ENCODE measurements at regions not wholly inside any gene's neighbourhood (a gene's known extent, or its start where the extent isn't known, plus 50 kb on each side); places are given as distances from the start of the nearest gene placed in this dataset.
"Not testable (repeated sequence)": the region's sequence is repeated elsewhere in the genome, so short reads cannot be mapped to it uniquely, and the experiment has no call there.

DNA sequence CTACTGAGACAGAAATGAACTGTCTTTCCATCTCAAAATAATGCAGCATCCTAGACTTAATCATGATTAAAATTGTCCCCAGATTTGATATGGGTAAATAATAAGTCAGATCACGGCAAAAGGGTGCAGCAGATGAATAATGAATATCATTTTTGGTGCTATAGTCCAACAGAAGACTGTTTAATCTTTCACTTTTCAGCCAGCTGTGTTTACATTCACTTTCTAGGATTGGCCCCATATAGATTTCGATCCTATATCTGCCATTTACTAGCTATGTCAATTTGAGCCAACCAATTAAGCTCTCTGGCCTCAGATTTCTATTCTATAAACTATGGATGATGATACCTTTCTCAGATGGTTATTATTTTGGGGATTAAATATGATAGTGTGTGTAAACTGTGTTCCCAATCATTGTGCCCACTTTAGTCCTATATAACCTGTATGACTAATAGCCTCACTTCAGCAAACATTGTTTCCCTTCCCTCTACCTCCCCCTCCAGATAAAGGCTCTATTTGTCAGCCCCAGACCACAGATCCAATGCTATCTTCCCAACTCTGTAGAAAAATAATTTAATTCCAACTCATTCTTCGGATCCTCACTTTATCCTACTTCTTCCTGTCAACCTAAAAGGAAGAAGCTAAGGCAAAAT, 53.6 kb upstream of the NT5E start:
- DNase-seq = no peak

DNA sequence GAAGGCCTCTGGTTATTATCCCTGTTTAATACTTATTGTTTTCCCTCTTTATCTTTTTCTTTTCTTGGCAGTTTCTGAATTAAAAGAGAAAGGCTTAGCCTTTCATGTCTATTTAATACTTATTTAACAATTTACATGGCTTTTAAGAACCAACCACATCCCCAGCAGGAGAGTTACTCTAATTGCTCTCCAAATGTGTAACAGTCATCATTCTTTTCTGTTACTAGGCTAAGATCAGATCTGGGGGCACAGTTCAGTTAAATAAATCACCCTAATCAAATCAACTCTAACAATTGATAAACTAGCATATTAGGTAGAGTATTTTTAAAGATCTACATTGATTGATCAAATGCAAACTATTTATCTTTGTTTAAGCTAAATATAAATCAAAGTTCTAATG, 54.1 kb upstream of the NT5E start:
- DNase-seq = no peak

DNA sequence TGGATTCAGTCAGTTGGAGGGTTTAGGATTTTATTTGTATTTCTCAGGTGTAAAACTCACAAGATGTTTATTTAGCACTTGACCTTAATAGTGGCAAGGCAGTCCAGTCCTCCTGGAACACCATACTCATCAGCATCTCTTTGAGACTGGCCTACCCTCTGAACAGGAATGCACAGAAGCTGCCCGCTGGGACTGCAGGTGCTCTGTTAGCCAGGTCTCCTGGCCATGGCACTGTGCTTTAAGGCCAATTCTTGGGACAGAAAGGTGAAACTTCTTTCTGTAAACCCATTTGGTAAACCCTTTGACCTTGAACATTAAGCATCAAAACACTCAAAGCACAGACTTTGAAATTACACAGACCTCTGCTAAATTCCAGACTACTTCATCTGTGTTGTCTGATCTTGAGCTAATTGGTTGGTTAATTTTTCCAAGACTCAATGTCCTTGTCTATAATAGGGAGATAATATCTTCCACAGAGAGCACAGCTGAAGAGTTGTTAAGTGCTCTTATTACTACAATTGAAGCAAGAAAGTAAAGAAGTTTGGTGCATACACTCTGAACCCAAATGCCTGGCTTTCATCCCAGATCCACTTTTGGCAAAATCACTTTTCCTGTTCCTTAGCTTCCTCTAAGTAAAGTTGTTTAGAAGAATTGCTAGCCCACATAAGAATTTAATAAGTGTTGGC, 54.9 kb upstream of the NT5E start:
- DNase-seq = no peak

DNA sequence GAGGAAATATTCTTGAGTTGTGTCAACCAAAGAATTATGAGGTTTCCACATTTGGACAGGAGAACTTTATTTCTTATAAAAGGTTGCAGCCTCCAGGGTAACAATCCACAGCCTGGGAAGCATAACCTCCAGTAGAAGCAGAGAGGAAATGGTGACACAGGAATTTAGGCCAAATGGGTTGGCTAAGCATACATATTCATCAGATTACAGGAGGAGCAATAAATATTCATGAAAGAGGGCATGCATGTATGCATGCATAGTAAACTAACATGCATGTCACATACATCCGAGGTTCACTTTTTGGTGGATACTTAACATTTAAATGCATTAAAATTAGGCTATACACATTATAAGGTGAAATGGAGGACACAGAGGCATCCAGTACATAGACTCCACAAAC, 55.7 kb upstream of the NT5E start:
- no peak for DNase-seq

DNA sequence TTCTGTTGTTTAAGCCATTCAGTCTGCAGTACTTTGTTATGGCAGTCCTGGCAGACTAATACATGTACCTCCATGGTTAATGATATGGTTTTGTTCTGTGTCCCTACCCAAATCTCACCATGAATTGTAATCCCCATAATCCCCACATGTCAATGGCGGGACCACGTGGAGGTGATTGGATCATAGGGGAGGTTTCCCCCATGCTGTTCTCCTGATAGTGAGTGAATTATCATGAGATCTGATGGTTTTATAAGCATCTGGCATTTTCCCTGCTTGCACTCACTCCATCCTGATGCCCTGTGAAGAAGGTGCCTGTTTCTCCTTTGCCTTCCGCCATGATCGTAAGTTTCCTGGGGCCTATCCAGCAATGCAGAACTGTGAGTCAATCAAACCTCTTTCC, 57.5 kb upstream of the NT5E start:
- no peak for DNase-seq

DNA sequence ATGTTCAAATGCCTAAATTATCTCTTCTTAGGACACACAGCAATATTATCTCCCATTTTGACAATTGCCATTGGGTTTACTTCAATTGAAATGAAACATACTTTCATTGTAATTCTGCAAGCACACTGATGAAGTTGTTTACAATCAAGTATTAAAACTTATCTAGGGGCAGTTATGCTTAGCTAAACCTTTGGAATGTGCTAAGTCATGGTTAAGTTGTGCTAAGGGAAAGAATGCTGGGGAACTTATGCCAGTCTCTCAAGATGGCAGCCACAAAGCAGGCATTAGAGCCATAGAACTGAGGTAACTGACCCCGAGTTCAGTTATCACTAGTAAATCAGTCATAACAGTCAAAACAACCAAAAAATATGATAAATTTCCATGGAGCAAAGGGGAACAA, 59.1 kb upstream of the NT5E start:
- no peak for DNase-seq

DNA sequence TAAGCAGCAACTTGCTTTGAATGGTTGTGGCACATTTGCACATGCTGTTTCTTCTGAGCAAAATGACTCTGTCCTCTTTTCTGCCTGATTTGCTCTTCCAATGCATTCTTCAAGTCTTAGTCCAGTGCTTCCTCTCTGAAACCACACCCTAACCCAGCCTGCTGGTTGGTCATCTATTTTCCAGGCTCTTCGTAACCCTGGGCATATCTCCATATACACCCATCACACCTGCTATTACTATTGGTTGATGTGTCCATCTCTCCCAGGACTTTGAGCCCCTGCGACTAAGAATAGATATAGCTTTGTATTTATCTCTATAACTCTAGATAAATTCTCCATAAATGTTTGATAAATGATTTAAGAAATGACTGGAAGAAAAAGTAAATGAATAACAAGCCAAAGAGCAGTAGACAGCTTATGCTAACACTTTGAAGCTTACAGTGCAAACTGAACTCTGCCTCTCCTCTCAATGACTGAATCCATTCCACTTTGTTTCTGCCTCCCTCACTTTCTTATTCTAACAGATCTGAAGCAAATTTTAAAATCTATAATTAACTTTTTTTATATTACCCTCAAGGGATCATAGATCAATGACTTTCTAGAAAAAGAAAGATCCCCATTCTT, 59.7 kb upstream of the NT5E start:
- DNase-seq = no peak

DNA sequence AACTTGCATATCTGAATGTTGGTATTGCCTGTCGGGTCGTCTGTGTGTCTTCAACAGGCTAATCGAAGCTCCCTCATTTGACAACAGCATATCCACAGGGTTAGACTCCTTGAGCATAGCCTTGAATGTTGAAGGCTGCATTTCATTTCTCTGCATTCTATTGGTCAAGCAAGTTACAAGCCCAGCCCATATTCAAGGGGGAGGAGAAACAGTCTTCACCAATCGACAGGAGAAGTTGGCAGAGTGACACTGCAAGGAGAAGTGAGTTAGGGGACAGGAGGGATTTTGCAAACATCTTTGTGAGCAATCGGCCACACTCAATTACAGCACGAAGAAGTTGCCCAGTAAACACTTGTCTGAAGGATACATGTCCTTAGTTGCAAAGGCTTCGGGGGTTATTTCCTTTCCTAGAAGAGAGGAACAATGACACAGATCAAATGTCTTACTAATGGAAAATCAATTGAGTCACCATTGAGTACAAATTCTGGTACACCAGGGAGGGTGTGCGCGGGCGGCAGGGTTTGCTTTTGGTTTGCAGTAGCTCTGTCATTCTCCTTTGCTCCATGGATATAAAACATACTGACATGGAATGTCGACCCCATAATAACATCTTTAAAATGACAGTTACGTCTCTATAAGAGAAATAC, 60.6 kb upstream of the NT5E start:
- peak; percentile 34 for DNase-seq

DNA sequence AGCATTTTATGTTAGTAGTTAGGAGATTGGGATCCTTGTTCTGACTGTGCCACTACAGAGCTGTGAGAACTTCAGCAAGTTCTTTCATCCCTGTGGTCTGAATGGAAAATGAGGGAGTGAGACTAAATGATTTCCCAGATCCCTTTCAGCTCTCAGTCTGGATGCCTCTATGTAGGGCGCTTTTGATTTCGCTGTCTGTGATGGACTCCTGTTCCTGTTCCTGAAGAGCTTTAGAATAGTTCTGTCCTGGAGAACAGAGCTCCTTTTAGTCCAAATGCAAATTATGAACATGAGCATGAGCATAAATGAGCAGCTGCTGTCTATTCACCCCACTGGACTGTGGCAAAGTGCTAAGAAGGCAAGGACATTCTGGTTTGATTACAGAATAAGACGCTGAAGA, 61.4 kb upstream of the NT5E start:
- DNase-seq = no peak

DNA sequence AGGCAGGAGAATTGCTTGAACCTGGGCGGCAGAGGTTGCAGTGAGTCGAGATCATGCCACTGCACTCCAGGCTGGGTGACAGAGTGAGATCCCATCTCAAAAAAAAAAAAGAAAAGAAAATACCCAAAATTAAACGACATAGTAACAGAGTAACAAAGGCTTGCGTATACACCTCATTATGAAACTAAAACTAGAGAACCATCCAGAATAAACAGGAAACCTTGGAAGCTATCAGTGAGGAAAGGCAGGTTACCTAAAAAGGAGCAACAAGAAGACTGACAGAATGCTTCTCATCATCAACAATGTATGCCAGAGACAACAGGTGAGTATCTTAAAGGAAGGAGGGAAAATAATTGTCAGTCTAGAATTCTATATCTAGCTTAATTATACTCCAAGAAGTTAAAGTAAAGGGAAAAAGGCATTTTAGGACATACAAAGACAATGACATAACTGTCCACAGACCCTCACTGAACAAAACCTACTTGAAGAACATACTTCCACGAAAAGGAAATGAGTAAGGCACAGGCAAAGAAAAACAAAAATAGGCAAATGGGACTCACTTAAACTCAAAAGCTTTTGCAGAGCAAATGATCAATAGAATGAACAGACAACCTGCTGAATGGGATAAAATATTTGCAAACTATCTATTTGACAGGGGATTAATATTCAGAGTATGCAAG, 64.1 kb upstream of the NT5E start:
- no peak for DNase-seq

DNA sequence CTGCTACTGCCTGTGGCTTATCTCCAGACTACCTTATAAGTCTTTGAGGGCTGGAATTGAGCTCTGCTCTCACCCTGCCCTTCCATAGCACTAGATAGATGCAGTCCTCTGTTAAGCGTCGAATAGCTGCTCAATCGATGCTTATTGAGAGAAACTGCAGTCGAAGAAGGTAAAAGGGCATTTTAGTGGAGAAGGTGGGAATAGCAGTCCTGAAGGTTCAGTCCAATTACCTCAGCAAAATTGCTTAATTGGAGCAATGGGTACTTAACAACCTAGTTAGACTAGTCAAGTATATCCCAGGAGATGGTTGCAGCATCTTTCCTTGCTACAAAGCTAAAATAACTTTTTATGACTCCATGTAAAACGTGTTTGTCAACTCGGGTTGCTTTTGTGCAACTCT, 66.8 kb upstream of the NT5E start:
- DNase-seq = no peak

DNA sequence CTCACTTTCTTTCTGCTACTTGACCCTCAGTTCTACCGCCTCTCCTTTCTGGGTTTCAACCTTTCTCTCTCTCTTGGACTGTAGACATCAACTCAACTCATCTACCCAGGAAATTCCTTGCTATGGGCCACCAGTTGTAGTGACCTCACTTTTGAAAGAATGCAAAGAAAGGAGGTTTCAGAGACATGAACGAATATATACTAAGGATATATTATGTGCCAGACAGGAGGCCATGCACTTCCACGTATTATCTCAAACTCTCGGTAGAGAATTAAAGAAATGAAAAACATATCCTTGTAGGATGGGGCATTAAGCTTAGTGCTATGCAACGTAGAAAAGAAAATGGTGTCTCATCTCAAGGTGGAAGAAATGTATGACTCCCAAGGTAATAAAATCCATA, 67.3 kb upstream of the NT5E start:
- DNase-seq = no peak

DNA sequence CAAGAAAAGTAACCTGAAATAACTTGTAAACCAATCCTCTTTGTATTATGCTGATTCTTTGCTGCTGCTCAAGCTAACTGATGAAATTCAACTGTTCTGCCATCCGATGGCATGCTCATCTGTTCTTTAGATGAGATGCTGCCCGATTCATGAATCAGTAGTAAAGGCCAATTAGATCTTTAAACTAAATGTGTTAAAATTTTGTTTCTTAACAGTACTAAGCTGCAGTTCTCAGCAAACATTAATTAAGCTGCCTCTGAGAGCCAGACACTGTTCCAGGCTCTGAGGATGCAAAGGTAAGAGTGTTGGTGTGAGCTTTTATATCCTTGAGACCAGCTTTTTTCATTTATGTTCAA, 77.0 kb upstream of the NT5E start:
- DNase-seq = no peak

DNA sequence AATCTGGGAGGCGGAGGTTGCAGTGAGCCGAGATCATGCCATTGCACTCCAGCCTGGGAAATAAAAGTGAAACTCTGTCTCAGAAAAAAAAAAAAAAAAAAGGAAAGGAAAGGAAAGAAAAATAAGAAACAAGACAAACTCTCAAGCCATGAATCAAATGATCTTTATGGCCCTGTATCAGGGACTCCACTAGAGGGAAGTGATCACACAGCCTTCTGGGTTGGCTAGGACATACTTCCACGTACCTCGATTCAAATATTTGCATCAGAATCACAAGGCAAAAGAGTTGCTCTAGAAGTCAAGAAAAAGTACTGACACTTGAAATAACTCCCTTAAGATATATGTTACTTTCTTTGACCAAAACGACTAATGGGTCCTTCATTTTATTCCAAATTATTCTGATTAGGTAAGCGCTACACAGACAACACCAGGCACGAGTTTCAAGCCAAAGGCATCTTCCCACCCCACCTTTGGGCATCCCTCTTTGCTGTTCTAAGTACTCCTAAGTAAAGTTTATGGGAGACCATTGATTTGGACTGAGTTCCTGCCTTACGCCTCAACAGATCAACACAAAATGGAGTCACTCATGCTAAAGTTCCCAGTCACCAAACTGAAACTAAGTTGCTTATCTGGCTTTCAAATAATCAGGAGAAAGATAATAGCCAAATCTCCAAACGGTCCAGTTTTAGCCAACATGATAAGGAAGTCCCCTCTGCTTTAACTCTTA, 77.5 kb upstream of the NT5E start:
- DNase-seq = no peak

DNA sequence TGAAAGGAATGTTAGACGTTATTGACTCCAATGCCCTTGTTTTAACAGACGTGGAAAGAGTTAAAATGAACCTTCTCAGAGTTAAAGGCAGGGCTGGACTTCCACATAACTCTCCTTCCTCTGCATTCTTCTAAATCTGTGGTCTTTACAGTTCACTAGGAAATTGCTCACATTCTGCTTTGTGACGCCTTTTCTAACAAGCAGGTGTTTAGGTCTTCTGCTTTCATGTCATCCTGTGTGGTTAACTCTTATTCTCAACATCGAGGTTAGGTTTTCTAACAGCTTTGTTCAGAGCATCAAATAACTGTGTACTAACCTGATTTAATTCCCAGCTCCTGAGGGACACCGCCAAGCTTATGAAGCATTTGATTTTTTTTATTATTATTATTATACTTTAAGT, 81.3 kb upstream of the NT5E start:
- DNase-seq = no peak

DNA sequence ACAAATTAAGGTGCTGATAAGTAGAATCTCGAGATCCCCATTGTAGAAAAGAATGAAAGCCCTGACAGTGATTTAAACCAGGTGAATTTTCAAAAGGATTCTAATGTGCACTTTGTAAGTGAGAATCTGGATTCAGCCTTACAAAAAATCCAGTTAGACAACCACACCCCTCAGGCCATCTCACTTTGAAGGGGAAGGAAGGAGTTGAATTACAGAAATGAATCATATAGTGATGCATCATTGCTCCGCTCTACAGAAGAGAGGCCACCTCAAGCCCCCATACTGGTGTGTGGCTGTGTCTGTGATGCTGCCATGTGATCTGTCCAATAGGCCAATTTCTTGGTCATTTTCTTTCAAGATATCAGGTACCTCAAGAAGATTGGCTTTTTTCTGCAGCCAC, 85.5 kb upstream of the NT5E start:
- peak; percentile 8 for DNase-seq

DNA sequence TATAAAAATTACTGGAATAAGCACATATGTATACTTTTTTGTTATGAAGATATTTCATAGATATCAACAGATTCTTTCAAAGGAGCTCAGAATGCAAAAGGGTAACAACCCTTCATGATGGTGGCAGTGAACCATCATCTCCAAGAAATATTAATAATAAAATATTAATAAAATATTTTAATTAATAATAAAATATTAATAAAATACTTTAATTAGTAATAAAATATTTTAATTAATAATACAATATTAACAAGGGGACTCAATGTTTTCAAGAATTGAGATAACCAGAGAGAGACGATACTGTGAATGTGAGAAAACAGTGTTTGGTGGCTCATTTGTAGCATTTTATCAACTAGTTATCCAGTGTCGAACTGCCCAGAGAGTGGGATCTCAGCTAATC, 86.0 kb upstream of the NT5E start:
- DNase-seq = no peak

DNA sequence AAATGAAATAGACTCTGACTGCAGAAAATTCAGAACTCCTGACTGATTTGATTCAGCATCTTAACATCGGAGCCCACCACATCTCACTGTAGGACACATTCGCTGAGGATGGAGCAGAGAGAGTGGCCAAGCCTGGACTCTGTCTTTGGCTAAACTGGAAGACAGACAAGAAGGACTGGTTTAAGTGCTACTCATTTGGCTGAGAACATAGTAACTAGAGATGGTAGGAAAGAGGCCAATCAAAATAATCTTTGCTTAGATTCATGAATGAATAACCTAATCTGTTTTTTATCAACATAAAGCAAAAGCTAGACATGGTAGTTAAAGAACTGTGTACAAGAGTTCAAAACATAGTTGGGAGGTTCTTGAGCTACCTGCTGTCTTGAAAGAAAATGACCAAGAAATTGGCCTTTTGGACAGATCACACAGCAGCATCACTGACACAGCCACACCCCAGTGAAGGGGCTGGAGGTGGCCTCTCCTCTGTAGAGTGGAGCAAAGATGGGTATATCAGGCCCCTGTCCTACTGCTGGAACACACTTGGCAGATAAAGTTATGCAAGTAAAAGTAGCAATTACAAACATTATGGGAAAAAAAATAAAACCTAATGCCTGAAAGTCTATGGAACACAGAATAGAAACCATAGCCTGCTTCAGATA, 87.1 kb upstream of the NT5E start:
- DNase-seq = no peak

DNA sequence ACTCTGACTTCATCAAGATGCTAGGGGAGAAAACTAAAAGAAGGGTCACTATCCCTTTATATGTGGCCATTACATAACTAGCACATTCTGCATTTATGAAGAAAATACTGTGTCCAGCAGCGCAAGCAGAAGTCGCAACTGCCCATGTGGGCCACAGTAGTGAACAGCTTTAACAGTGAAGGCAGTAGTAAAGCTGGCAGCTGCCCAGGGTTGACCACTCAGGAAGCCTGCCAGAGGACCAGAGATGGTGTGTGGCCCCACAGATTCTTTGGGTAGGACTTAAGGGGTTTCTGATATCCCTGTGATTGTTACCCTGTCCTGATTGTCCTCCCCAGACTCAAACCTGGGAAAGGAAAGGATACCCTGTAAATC, 88.3 kb upstream of the NT5E start:
- DNase-seq = no peak

DNA sequence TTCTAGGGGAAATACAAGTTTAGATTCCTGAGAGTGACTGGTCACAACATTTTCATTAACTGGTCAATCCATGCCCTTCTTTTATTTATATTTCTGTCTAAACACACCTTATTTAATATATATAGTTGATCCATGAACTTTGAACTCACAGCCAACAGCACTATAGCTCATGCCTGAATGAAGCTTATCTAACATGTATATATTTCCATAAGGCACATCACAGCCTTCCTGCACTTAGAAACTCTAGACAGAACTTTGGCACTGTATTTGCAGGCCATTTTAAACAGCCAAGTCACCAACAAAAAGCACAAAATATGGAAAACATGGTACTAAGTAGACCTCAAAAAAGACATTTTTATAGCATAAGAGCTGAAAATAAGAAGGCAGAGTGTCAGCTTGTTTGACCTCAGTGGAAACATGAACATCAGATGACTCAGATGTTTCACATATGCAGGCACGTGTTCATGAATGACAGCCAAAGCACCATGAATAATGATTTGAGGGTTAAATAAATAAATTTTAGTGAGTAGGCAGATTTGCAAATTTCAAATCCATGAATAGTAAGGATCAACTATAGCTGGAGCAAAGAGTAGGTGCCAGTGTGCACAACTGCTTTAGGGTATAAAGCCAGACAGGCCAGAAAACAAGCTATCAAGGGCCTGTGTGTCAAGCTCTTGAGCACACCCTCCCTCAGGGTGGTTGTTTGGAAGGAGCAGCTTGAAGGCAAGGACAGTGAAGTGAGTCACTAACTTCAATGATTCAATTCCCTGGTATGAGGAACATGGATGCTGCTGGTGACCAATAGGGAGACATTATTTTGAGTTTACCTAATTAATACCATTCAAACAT, 88.9 kb upstream of the NT5E start:
- DNase-seq = no peak

DNA sequence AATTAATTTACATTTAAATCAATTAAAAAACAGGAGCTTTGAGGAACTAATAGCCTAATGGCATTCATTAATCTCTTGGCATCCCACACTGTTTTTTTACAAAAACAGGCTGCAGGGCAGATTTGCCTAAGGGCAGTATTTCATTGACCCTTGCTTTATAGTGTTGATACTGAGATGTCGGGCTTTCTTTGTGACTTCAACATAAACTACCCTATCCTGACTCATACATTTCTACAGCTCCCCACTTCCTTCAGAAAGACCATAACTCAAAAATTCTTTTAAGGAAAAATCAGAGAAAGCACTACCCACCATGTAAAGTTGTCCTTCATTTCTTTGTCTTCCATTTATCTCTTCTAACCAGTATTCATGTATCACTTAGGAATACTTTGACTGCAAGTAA, 92.2 kb upstream of the NT5E start:
- no peak for DNase-seq

DNA sequence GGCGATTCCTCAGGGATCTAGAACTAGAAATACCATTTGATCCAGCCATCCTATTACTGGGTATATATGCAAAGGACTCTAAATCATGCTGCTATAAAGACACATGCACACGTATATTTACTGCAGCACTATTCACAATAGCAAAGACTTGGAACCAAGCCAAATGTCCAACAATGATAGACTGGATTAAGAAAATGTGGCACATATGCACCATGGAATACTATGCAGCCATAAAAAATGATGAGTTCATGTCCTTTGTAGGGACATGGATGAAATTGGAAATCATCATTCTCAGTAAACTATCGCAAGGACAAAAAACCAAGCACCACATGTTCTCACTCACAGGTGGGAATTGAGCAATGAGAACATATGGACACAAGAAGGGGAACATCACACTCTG, 93.1 kb upstream of the NT5E start:
- DNase-seq = not testable (repeated sequence)

Data from stimulated activated CD4-positive, alpha-beta T cell treated with anti-CD3 and anti-CD28 coated beads, Interleukin-15, amount 100 ng/mL, for 24 hours (primary cell).